NCI-H1105 (cell line): ENCODE measurements at regions not wholly inside any gene's neighbourhood (a gene's known extent, or its start where the extent isn't known, plus 50 kb on each side); places are given as distances from the start of the nearest gene placed in this dataset.

ENCODE experiments used
- DNase-seq: peaks from one replicate; lab custom pipeline; 2025; lab: John Stamatoyannopoulos, UW

- DNase-seq = no peak
These were observed 133.6 kb downstream of the UBE2E3 start for GRCh38 chr2:181114021-181114420.

GRCh38 chr2:181116261-181116660 is 135.9 kb downstream of the UBE2E3 start:
- DNase-seq = no peak

GRCh38 chr2:181117206-181117925 is 137.0 kb downstream of the UBE2E3 start:
- no peak for DNase-seq

GRCh38 chr2:181120625-181121024 is 140.2 kb downstream of the UBE2E3 start:
- no peak for DNase-seq

- DNase-seq = no peak
These were observed 141.6 kb downstream of the UBE2E3 start for GRCh38 chr2:181121996-181122395.

- no peak for DNase-seq
These were observed 142.2 kb downstream of the UBE2E3 start for GRCh38 chr2:181122601-181123000.

GRCh38 chr2:181123798-181124231 is 143.4 kb downstream of the UBE2E3 start:
- no peak for DNase-seq

GRCh38 chr2:181124497-181124896 is 144.1 kb downstream of the UBE2E3 start:
- DNase-seq = no peak

- DNase-seq = no peak
These were observed 145.0 kb downstream of the UBE2E3 start for GRCh38 chr2:181125359-181125758.

GRCh38 chr2:181126311-181126868 is 146.0 kb downstream of the UBE2E3 start:
- DNase-seq = no peak

GRCh38 chr2:181128199-181128598 is 147.8 kb downstream of the UBE2E3 start:
- no peak for DNase-seq

GRCh38 chr2:181129364-181130056 is 149.1 kb downstream of the UBE2E3 start:
- DNase-seq = no peak

- no peak for DNase-seq
These were observed 150.3 kb downstream of the UBE2E3 start for GRCh38 chr2:181130686-181131085.

- DNase-seq = no peak
These were observed 151.2 kb downstream of the UBE2E3 start for GRCh38 chr2:181131584-181131983.

- no peak for DNase-seq
These were observed 158.4 kb downstream of the UBE2E3 start for GRCh38 chr2:181138816-181139215.

GRCh38 chr2:181139831-181140230 is 159.4 kb downstream of the UBE2E3 start:
- no peak for DNase-seq

- peak; percentile 75 for DNase-seq
These were observed 160.0 kb downstream of the UBE2E3 start for GRCh38 chr2:181140414-181140813.

GRCh38 chr2:181140928-181141327 is 160.5 kb downstream of the UBE2E3 start:
- no peak for DNase-seq

- DNase-seq = no peak
These were observed 161.3 kb downstream of the UBE2E3 start for GRCh38 chr2:181141676-181142075.

- no peak for DNase-seq
These were observed 162.1 kb downstream of the UBE2E3 start for GRCh38 chr2:181142514-181142913.

- no peak for DNase-seq
These were observed 163.4 kb downstream of the UBE2E3 start for GRCh38 chr2:181143790-181144300.

GRCh38 chr2:181145645-181146044 is 165.2 kb downstream of the UBE2E3 start:
- DNase-seq = no peak

- no peak for DNase-seq
These were observed 165.8 kb downstream of the UBE2E3 start for GRCh38 chr2:181146171-181146570.
